ENCODE measurements at regions not wholly inside any gene's neighbourhood (a gene's known extent, or its start where the extent isn't known, plus 50 kb on each side); places are given as distances from the start of the nearest gene placed in this dataset.
A peak's percentile ranks its signal among the peaks of the same experiment; 100 is the strongest.

DNA sequence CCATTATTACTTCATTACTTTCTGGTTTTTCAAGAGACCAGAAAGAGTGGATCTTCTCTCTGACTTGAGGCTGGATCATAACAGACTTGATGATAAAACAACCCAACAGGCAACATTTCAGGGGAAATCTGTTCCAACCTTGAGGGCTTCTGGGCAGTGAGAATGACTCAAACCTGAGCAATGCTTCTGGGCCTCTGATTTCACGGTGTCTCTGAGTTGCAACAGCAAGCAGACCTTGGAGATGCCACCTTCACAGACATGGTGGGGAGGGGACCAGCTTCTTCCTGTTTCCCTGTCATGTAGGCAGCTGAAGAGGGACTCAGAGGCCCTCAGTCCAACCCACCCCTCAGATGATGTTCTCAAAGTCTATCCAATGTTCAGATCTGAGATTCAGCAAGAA is 104.0 kb downstream of the ABHD5 start:
- CTCF ChIA-PET: no interaction called here
- TF ChIP-seq, protein P1, sequence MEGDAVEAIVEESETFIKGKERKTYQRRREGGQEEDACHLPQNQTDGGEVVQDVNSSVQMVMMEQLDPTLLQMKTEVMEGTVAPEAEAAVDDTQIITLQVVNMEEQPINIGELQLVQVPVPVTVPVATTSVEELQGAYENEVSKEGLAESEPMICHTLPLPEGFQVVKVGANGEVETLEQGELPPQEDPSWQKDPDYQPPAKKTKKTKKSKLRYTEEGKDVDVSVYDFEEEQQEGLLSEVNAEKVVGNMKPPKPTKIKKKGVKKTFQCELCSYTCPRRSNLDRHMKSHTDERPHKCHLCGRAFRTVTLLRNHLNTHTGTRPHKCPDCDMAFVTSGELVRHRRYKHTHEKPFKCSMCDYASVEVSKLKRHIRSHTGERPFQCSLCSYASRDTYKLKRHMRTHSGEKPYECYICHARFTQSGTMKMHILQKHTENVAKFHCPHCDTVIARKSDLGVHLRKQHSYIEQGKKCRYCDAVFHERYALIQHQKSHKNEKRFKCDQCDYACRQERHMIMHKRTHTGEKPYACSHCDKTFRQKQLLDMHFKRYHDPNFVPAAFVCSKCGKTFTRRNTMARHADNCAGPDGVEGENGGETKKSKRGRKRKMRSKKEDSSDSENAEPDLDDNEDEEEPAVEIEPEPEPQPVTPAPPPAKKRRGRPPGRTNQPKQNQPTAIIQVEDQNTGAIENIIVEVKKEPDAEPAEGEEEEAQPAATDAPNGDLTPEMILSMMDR (conservative IDR thresholded peaks at IDR 0.05; ENCODE audit: low read depth): no peak
- H3K27ac ChIP-seq: no peak overlapping the region
- DNase-seq (ENCODE audit: low spot score): peak; percentile 25
- POLR2A ChIA-PET (ENCODE audit: low non-redundant PET): no interaction called here

DNA sequence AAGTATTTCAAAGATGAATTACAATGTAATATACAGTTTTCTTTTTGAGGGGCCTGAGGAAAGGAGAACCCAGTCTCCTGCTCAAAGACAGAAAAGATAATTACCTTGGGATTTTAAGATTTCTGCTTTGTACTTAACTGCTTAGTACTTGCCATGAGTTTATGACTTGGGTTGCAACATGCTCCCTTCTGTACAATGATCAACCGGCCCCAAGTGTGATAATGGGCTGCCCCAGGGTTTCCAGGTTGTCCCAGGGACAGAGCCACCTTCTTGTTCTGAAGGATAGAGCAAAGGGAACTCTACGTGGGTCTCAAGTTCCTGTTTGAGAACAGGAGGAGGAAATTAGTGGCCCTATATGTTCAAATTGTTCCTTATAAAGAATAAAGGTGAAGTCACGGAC is 104.8 kb downstream of the ABHD5 start:
- no peak overlapping the region for H3K27ac ChIP-seq
- POLR2A ChIA-PET (ENCODE audit: low non-redundant PET): no interaction called here
- CTCF ChIA-PET: no interaction called here
- TF ChIP-seq, protein P1 (conservative IDR thresholded peaks at IDR 0.05; ENCODE audit: low read depth): no peak
- DNase-seq (ENCODE audit: low spot score): no peak

DNA sequence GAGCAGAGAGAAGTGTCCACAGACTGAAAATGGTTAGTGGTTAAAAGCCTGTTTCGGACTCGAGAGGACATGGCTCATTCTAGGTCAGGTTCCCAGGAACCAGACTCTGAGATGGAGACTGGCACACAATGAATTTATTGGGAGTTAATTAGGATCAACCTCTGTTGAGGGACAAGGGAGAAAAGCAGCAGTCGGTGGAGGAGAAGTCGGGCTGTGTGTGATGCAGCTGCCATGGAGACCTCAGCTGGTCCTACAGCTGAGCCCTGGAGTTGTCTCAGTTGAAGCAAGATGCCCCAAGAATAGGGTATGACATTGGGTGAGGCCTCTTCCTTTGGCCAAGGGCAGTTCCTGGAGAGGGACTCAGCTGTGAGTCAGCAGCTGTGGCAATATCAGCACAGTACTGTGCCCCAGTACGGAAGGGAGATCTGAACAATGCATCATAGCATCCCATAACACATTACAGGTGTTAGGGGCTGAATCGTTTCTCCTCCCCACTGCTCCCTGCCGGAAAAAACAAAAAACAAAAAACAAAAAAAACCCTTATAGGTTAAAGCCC is 105.4 kb downstream of the ABHD5 start:
- TF ChIP-seq, protein P1 (conservative IDR thresholded peaks at IDR 0.05; ENCODE audit: low read depth): no peak
- ChIA-PET CTCF (no interaction called here), POLR2A (ENCODE audit: low non-redundant PET) (no interaction called here)
- DNase-seq (ENCODE audit: low spot score): peak; percentile 7
- no peak overlapping the region for H3K27ac ChIP-seq

DNA sequence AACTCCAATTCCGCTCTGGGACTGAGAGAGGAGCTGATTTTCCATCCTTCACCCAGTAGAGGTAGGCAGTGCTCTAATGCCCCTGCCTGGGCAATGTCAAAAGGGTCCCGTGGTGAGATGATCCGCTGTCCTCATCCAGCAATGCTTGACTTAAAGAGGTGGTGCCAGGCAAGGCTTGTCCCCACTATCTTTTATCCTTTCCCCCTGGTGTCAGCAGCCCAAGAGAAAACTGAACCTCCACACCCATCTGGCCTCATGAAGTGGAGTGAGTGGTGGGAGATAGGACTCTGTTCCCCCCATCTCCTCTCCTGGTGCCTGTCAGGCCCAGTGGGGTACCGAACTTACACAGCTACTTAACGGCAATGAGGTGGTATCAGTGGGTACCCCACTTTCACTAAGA is 107.1 kb downstream of the ABHD5 start:
- H3K27ac ChIP-seq: no peak overlapping the region
- ChIA-PET CTCF (no interaction called here), POLR2A (ENCODE audit: low non-redundant PET) (no interaction called here)
- DNase-seq (ENCODE audit: low spot score): no peak
- TF ChIP-seq, protein P1 (conservative IDR thresholded peaks at IDR 0.05; ENCODE audit: low read depth): no peak

DNA sequence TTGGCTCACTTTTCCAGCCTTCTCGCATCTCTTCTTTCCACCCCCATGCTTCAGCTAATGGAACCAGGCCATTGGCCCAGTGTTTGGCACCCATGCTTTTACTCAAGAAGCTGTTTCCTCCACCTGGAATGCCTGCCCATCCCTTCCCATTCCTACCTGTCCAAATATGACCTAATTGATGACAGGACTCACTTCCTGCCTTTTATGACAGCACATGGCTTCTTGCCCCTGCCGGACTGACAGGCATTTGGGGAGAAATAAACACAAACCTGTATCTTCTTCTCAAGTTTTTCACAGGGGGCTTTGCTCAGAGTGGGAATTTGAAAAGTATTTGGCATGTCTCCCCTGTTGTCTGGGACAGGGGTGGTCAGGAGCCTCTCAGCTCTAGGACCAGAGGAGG is 120.1 kb downstream of the ABHD5 start:
- TF ChIP-seq, protein P1 (conservative IDR thresholded peaks at IDR 0.05; ENCODE audit: low read depth): no peak
- POLR2A ChIA-PET (ENCODE audit: low non-redundant PET): no interaction called here
- no peak overlapping the region for H3K27ac ChIP-seq
- CTCF ChIA-PET: interaction anchor here (0.6 kb wide), 1 partner anchor 289 kb away, joined by 4 read pairs; no protein-coding TSS in a partner anchor
- no peak for DNase-seq (ENCODE audit: low spot score)

DNA sequence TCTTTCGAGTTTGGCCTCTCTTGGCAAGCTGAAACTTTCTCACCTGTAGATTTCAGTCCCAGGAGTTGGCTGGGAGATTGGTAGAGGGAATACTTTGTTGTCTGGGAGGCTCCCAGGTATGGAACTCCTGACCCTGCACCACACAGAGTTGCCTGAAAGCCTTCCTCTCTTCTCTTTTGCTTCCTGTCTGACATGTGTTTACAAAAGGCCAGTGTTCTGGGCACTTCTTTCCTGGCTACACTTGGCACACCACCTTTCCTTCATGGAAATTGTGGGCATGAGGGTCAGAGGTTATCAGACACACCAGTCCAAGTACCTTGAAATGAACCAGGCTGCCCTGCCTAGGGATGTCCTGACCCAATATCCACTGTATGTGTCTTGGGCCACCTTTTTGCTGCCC is 123.7 kb downstream of the ABHD5 start:
- TF ChIP-seq, protein P1 (conservative IDR thresholded peaks at IDR 0.05; ENCODE audit: low read depth): no peak
- ChIA-PET CTCF (no interaction called here), POLR2A (ENCODE audit: low non-redundant PET) (no interaction called here)

DNA sequence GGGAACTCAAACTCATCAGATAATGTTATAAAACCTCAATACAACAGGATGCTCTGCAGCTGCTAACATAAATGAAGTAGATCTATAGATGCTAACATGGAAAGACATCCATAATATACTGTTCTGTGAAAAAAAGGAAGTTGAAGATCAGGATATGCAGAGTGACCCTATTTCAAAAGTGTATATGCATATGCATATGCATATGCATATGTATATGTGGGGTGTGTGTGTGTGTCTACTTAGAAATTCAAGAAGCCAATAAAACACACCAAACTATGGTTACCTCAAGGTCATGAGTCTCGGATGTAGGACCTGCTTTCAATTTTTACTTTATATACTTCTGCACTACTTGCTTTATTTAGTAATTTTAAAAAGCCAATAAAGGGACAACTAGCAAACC is 125.6 kb downstream of the ABHD5 start:
- DNase-seq (ENCODE audit: low spot score): no peak
- CTCF ChIA-PET: interaction anchor here (0.6 kb wide), 1 partner anchor 39 kb away, joined by 3 read pairs; no protein-coding TSS in a partner anchor
- H3K27ac ChIP-seq: no peak overlapping the region
- POLR2A ChIA-PET (ENCODE audit: low non-redundant PET): no interaction called here
- TF ChIP-seq, protein P1 (conservative IDR thresholded peaks at IDR 0.05; ENCODE audit: low read depth): no peak

More for the DNA sequence above, 123.7 kb downstream of the ABHD5 start:
- H3K27ac ChIP-seq: no peak overlapping the region
- DNase-seq (ENCODE audit: low spot score): no peak

Data from RWPE1 (cell line).